GM12878 (cell line): ENCODE measurements at regions not wholly inside any gene's neighbourhood (a gene's known extent, or its start where the extent isn't known, plus 50 kb on each side); places are given as distances from the start of the nearest gene placed in this dataset.

Experiments
- ATAC-seq: fragments of 200-7000 bp; cut with Tn5 transposase; 3 replicates; pipeline ENCODE4 v1.9.1; 2020; ENCODE audit warnings: mild to moderate bottlenecking, moderate library complexity
- BruUV-seq: library from RNA; stranded (reverse); fragments of 400-500 nt; replicated peaks from 2 replicates; lab custom pipeline; 2021; lab: Mats Ljungman, UMichigan
- CTCF ChIA-PET: fragments of 300-600 bp; sonication (Branson Sonifier 250); formaldehyde crosslinking; extraction: SDS; loops from one replicate; lab custom pipeline; 2021; ENCODE audit warnings: inconsistent platforms; lab: Yijun Ruan, JAX
- POLR2A ChIA-PET: fragments of 350-600 bp; formaldehyde crosslinking; extraction: SDS; loops from one replicate; lab custom pipeline; 2021; ENCODE audit warnings: inconsistent platforms; lab: Charles Lee
- RAD21 ChIA-PET: fragments of 300-600 bp; sonication (Branson Sonifier 250); formaldehyde crosslinking; loops from one replicate; lab custom pipeline; 2023; ENCODE audit warnings: antibody characterized with exemption; ENCODE audit not compliant: unreplicated experiment; lab: Charles Lee
- SMC1A ChIA-PET: fragments of 300-600 bp; sonication (Branson Sonifier 250); formaldehyde crosslinking; loops from one replicate; lab custom pipeline; 2023; ENCODE audit not compliant: unreplicated experiment, uncharacterized antibody; lab: Charles Lee
- DNase-seq: peaks from one replicate; pipeline ENCODE4 v3.0.0-alpha.2; 2011; ENCODE audit warnings: low read depth, low spot score
- FAIRE-seq: peaks from 3 replicates; lab custom pipeline; 2011; peaks lifted over from hg19 to GRCh38; lab: Jason Lieb, UNC
- H2AFZ ChIP-seq: 2 replicates; pipeline ENCODE4 v1.6.0; 2011; ENCODE audit warnings: low read depth, low read length, control low read depth; ENCODE audit not compliant: control insufficient read depth
- H3K27ac ChIP-seq: 2 replicates; pipeline ENCODE4 v1.5.1; 2011; ENCODE audit warnings: control low read depth; ENCODE audit not compliant: control insufficient read depth, insufficient read depth
- H3K27me3 ChIP-seq, 2 experiments: replicated peaks in 1 of 2; 2 replicates each; pipeline versions ENCODE4 v1.6.0 to v1.6.1; 2011; ENCODE audit warnings: low read length in 1 of 2; ENCODE audit not compliant: control insufficient read depth in 2 of 2, insufficient read depth in 2 of 2
- H3K36me3 ChIP-seq, 2 experiments: 2 replicates each; pipeline ENCODE4 v1.5.1; 2011; ENCODE audit warnings: low read length in 1 of 2; ENCODE audit not compliant: control insufficient read depth in 2 of 2, insufficient read depth in 2 of 2
- H3K4me1 ChIP-seq: 2 replicates; pipeline ENCODE4 v1.6.1; 2011; ENCODE audit warnings: mild to moderate bottlenecking, low read length, moderate library complexity, mixed read lengths; ENCODE audit not compliant: control insufficient read depth, insufficient read depth
- H3K4me2 ChIP-seq: 2 replicates; pipeline ENCODE4 v1.6.0; 2011; ENCODE audit warnings: control low read depth; ENCODE audit not compliant: control insufficient read depth, insufficient read depth
- H3K4me3 ChIP-seq: fragments of 200-600 bp; sonication (generic); 2 replicates; pipeline ENCODE4 v1.5.1; 2016
- H3K79me2 ChIP-seq: 2 replicates; pipeline ENCODE4 v1.6.0; 2011; ENCODE audit warnings: low read length; ENCODE audit not compliant: control insufficient read depth, insufficient read depth
- H3K9ac ChIP-seq: 2 replicates; pipeline ENCODE4 v1.8.0; 2011; ENCODE audit warnings: low read length, control low read depth, mixed read lengths; ENCODE audit not compliant: control insufficient read depth, insufficient read depth
- H3K9me3 ChIP-seq: replicated peaks from 3 replicates; pipeline ENCODE4 v1.5.1; 2011; ENCODE audit warnings: mild to moderate bottlenecking, low read length; ENCODE audit not compliant: control insufficient read depth, insufficient read depth
- H4K20me1 ChIP-seq: 2 replicates; pipeline ENCODE4 v1.6.0; 2011; ENCODE audit not compliant: control insufficient read depth, insufficient read depth
- ATF7 ChIP-seq: fragments of 450-650 bp; IDR thresholded peaks from 2 replicates; pipeline ENCODE4 v1.6.1; 2016; ENCODE audit warnings: low read depth, mild to moderate bottlenecking
- E2F8 ChIP-seq: fragments of 450-650 bp; IDR thresholded peaks from 2 replicates; pipeline ENCODE4 v1.6.1; 2018; ENCODE audit warnings: mild to moderate bottlenecking, low read depth, moderate library complexity; ENCODE audit not compliant: partially characterized antibody
- POLR2AphosphoS2 ChIP-seq: IDR thresholded peaks from 2 replicates; pipeline ENCODE4 v1.6.1; 2011; ENCODE audit warnings: low read depth, mild to moderate bottlenecking, low read length, improper control_type of control experiment, moderate library complexity
- PRDM15 ChIP-seq: fragments of 450-650 bp; formaldehyde crosslinking; IDR thresholded peaks from 2 replicates; pipeline ENCODE4 v1.4.0; 2020; ENCODE audit warnings: mild to moderate bottlenecking, moderate library complexity
- RUNX3 ChIP-seq: IDR thresholded peaks from 2 replicates; pipeline ENCODE4 v1.6.1; 2012; ENCODE audit warnings: low read length, inconsistent platforms
- TBL1XR1 ChIP-seq: IDR thresholded peaks from 2 replicates; pipeline ENCODE4 v1.6.1; 2012; ENCODE audit warnings: low read depth, low read length, improper control_type of control experiment
- USF1 ChIP-seq: IDR thresholded peaks from 2 replicates; pipeline ENCODE4 v1.6.1; 2011; ENCODE audit warnings: borderline replicate concordance, low read depth, mild to moderate bottlenecking, moderate library complexity, mixed read lengths, low read length; ENCODE audit not compliant: insufficient read depth; ENCODE audit errors: extremely low read length
- ZBTB11 ChIP-seq: fragments of 450-650 bp; formaldehyde crosslinking; IDR thresholded peaks from 2 replicates; pipeline ENCODE4 v1.5.0; 2022; ENCODE audit warnings: mild to moderate bottlenecking, missing genetic modification characterization
- WGBS: methylation state at CpG from one replicate; pipeline ENCODE4 v1.1.6; 2016; ENCODE audit warnings: low lambda C conversion rate; ENCODE audit not compliant: insufficient replicate concordance, insufficient coverage; ENCODE audit errors: missing lambda C conversion rate; 5-methylcytosine and 5-hydroxymethylcytosine counted together
- in situ Hi-C: fragments of 300-500 bp; cut with MboI; formaldehyde crosslinking; loops from 9 replicates; pipeline ENCODE4 v1.14.3; 2018; ENCODE audit warnings: mixed read lengths
- intact Hi-C: fragments of 100-400 bp; cut with micrococcal nuclease; formaldehyde crosslinking; loops from one replicate; pipeline ENCODE4 v1.14.2; 2022; ENCODE audit not compliant: unreplicated experiment
- TF ChIP-seq, protein P1 (sequence below): fragments of 450-650 bp; IDR thresholded peaks from 2 replicates; pipeline ENCODE4 v1.6.1; 2016; ENCODE audit warnings: mild to moderate bottlenecking

DNA sequence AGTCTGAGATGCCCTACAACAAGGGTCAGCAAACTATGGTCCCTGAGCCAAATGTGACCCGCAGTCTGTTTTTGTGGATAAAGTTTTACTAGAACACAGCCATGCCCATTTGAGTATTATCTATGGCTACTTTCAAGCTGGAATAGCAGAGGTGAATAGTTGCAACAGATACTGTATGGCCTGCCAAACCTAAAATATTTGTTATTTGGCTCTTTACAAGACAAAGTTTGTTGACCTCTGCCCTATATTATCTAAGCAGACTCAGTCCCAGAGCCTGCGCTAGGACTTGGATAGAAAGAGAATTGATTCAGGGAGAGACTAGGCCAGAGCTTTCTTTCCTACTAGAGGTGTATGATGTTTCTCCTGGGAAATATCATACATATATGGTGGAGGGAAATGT, 81.7 kb upstream of the NMNAT3 start:
- Histone ChIP-seq H3K36me3 (no peaks in the 10 kb centered on the region), H3K9ac (no peak overlapping the region), H3K4me1 (no peaks in the 10 kb centered on the region), H3K27me3 (no peaks in the 10 kb centered on the region; a peak in 1 of 4 replicates), H3K4me2 (no peak overlapping the region), H3K27ac (no peak overlapping the region), H3K9me3 (no peaks in the 10 kb centered on the region), H2AFZ (no peak overlapping the region), H3K79me2 (no peaks in the 10 kb centered on the region), H3K4me3 (no peak overlapping the region), H4K20me1 (no peaks in the 10 kb centered on the region)
- in situ Hi-C loops (no loop called here), intact Hi-C loops (no loop called here)
- ChIA-PET SMC1A (no interaction called here), CTCF (no interaction called here), RAD21 (no interaction called here), POLR2A (no interaction called here)
- no TSS peak for BruUV-seq
- ATAC-seq, result no peak
- no peak for DNase-seq
- FAIRE-seq, result no peak
- 32% methylated on average over 2 of the region's 2 CpGs for WGBS
- TF ChIP-seq, protein P1, sequence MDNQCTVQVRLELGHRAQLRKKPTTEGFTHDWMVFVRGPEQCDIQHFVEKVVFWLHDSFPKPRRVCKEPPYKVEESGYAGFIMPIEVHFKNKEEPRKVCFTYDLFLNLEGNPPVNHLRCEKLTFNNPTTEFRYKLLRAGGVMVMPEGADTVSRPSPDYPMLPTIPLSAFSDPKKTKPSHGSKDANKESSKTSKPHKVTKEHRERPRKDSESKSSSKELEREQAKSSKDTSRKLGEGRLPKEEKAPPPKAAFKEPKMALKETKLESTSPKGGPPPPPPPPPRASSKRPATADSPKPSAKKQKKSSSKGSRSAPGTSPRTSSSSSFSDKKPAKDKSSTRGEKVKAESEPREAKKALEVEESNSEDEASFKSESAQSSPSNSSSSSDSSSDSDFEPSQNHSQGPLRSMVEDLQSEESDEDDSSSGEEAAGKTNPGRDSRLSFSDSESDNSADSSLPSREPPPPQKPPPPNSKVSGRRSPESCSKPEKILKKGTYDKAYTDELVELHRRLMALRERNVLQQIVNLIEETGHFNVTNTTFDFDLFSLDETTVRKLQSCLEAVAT, result no peak
- TF ChIP-seq E2F8 (no peak), ZBTB11 (CRISPR knock-in tag) (no peak), RUNX3 (no peak), USF1 (no peak), PRDM15 (CRISPR knock-in tag) (no peak), POLR2AphosphoS2 (no peak), TBL1XR1 (no peak), ATF7 (no peak)
